ENCODE measurements at regions not wholly inside any gene's neighbourhood (a gene's known extent, or its start where the extent isn't known, plus 50 kb on each side); places are given as distances from the start of the nearest gene placed in this dataset.
"Not testable (repeated sequence)": the region's sequence is repeated elsewhere in the genome, so short reads cannot be mapped to it uniquely, and the experiment has no call there.

- DNase-seq, result peak; percentile 93
Measured at GRCh38 chr2:215793747-215794595, 219.4 kb downstream of the MREG start.

- no peak for DNase-seq
Measured at GRCh38 chr2:215791481-215791937, 221.8 kb downstream of the MREG start.

- DNase-seq, result no peak
Measured at GRCh38 chr2:215790523-215791421, 222.6 kb downstream of the MREG start.

GRCh38 chr2:215787565-215788178, 225.7 kb downstream of the MREG start:
- no peak for DNase-seq

- DNase-seq, result no peak
Measured at GRCh38 chr2:215787025-215787424, 226.3 kb downstream of the MREG start.

GRCh38 chr2:215784371-215784783, 229.0 kb downstream of the MREG start:
- DNase-seq, result peak; percentile 96

- not testable (repeated sequence) for DNase-seq
Measured at GRCh38 chr2:215783640-215784039, 229.7 kb downstream of the MREG start.

- DNase-seq, result no peak
Measured at GRCh38 chr2:215782965-215783364, 230.4 kb downstream of the MREG start.

- DNase-seq, result no peak
Measured at GRCh38 chr2:215782295-215782694, 231.1 kb downstream of the MREG start.

- DNase-seq, result no peak
Measured at GRCh38 chr2:215780907-215781685, 232.3 kb downstream of the MREG start.

GRCh38 chr2:215780313-215780712, 233.0 kb downstream of the MREG start:
- DNase-seq, result no peak

- DNase-seq, result no peak
Measured at GRCh38 chr2:215779912-215780311, 233.4 kb downstream of the MREG start.

GRCh38 chr2:215777465-215778044, 235.8 kb downstream of the MREG start:
- no peak for DNase-seq

GRCh38 chr2:215775106-215775505, 238.2 kb downstream of the MREG start:
- DNase-seq, result no peak

GRCh38 chr2:215773728-215774127, 239.6 kb downstream of the MREG start:
- peak; percentile 93 for DNase-seq

GRCh38 chr2:215772634-215773563, 240.5 kb downstream of the MREG start:
- DNase-seq, result no peak

GRCh38 chr2:215772003-215772402, 241.3 kb downstream of the MREG start:
- peak; percentile 72 for DNase-seq

- DNase-seq, result no peak
Measured at GRCh38 chr2:215771241-215771640, 242.1 kb downstream of the MREG start.

GRCh38 chr2:215770668-215771067, 242.7 kb downstream of the MREG start:
- no peak for DNase-seq

- no peak for DNase-seq
Measured at GRCh38 chr2:215769246-215769645, 244.1 kb downstream of the MREG start.

GRCh38 chr2:215767625-215768024, 245.7 kb downstream of the MREG start:
- DNase-seq, result no peak

Data from fibroblast of upper back skin (primary cell).